HG02678 (cell line): ENCODE measurements at regions not wholly inside any gene's neighbourhood (a gene's known extent, or its start where the extent isn't known, plus 50 kb on each side); places are given as distances from the start of the nearest gene placed in this dataset.

Experiments
- ATAC-seq: cut with Tn5 transposase; IDR thresholded peaks from one replicate; pipeline ENCODE4 v1.9.1; 2021; ENCODE audit warnings: mild to moderate bottlenecking, moderate library complexity; ENCODE audit not compliant: unreplicated experiment

- ATAC-seq, result no peak
These were observed 174.8 kb downstream of the IBTK start for GRCh38 chr6:82072751-82073150.

GRCh38 chr6:82072121-82072521 lies 175.4 kb downstream of the IBTK start:
- ATAC-seq, result no peak

GRCh38 chr6:82068721-82069120 lies 178.8 kb downstream of the IBTK start:
- ATAC-seq, result no peak

GRCh38 chr6:82066991-82067411 lies 180.5 kb downstream of the IBTK start:
- peak; percentile 99 for ATAC-seq

- no peak for ATAC-seq
These were observed 181.3 kb downstream of the IBTK start for GRCh38 chr6:82066196-82066595.

GRCh38 chr6:82063574-82063973 lies 184.0 kb downstream of the IBTK start:
- no peak for ATAC-seq

- no peak for ATAC-seq
These were observed 185.3 kb downstream of the IBTK start for GRCh38 chr6:82062219-82062618.

GRCh38 chr6:82057846-82058554 lies 189.5 kb downstream of the IBTK start:
- ATAC-seq, result no peak

- ATAC-seq, result no peak
These were observed 191.0 kb downstream of the IBTK start for GRCh38 chr6:82056567-82056966.

GRCh38 chr6:82045965-82046756 lies 201.4 kb downstream of the IBTK start:
- no peak for ATAC-seq

GRCh38 chr6:82040405-82041221 lies 206.9 kb downstream of the IBTK start:
- peak; percentile 91 for ATAC-seq

- no peak for ATAC-seq
These were observed 208.9 kb downstream of the IBTK start for GRCh38 chr6:82038631-82039030.

- no peak for ATAC-seq
These were observed 212.0 kb downstream of the IBTK start for GRCh38 chr6:82035526-82035925.

GRCh38 chr6:82033631-82034211 lies 213.8 kb downstream of the IBTK start:
- no peak for ATAC-seq

GRCh38 chr6:82032444-82032843 lies 215.1 kb downstream of the IBTK start:
- no peak for ATAC-seq

- ATAC-seq, result no peak
These were observed 216.6 kb downstream of the IBTK start for GRCh38 chr6:82030761-82031503.

- ATAC-seq, result no peak
These were observed 217.2 kb downstream of the IBTK start for GRCh38 chr6:82030301-82030700.

- ATAC-seq, result no peak
These were observed 222.3 kb downstream of the IBTK start for GRCh38 chr6:82025271-82025670.

- ATAC-seq, result no peak
These were observed 224.9 kb downstream of the IBTK start for GRCh38 chr6:82022614-82023129.

- ATAC-seq, result no peak
These were observed 229.8 kb downstream of the IBTK start for GRCh38 chr6:82017773-82018172.
